GM23248 (cell line): ENCODE measurements at regions not wholly inside any gene's neighbourhood (a gene's known extent, or its start where the extent isn't known, plus 50 kb on each side); places are given as distances from the start of the nearest gene placed in this dataset.

Experiments used
- EZH2 ChIP-seq: fragments of 200-600 bp; sonication (generic); IDR thresholded peaks from 2 replicates; pipeline ENCODE4 v1.6.1; 2018; ENCODE audit warnings: antibody characterized with exemption, mild to moderate bottlenecking; ENCODE audit not compliant: insufficient read depth, poor library complexity, severe bottlenecking
- EZH2phosphoT487 ChIP-seq: fragments of 200-600 bp; sonication (generic); IDR thresholded peaks from 2 replicates; pipeline ENCODE4 v1.6.1; 2018; ENCODE audit warnings: antibody characterized with exemption, moderate library complexity, mild to moderate bottlenecking, low read depth; ENCODE audit not compliant: insufficient read depth

DNA sequence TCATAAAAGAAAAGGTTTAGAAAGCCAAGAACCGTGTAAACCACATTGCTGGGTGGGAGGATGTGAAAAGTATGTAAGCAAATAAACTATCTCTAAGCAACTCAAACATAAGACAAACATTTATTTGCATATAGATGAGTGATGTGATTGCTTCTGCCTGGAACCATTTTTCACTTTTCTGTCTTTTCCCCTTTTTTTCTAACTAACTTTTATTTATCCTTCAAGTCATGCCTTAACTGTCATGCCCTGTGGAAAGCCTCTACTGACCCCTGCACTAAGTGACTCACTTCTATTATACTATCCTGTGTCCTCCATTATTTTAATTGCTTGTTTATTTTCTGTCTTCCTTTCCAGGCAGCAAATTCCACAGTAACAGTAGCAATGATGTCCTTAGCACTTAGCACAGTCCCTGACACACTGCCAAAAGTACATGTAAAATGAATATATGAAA is 87.5 kb upstream of the CTAGE1 start:
- TF ChIP-seq EZH2 = no peak
- no peak for TF ChIP-seq EZH2phosphoT487
